Hepatic stellate cell (primary cell): ENCODE measurements at regions not wholly inside any gene's neighbourhood (a gene's known extent, or its start where the extent isn't known, plus 50 kb on each side); places are given as distances from the start of the nearest gene placed in this dataset.
"Not testable (repeated sequence)": the region's sequence is repeated elsewhere in the genome, so short reads cannot be mapped to it uniquely, and the experiment has no call there.

Experiments used
- DNase-seq: peaks from one replicate; pipeline ENCODE4 v3.0.0; 2011; ENCODE audit warnings: low spot score

DNA sequence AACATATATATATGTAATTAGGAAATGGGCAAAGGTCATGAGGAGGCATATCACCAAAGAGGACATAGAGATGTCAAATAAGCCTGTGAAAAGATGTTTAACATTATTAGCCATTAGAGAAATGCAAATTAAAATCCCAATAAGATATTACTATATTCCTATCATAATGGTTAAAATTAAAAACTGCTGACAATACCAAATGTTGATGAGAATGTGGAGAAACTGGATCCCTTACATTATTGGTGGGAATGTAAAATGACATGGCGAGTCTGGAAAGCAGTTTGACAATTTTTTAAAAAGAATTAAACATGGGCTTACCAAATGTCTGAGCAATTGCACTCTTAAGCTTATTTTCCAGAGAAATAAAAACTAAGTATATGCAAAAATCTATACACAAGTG, 1821.6 kb upstream of the C9orf72 start:
- no peak for DNase-seq

DNA sequence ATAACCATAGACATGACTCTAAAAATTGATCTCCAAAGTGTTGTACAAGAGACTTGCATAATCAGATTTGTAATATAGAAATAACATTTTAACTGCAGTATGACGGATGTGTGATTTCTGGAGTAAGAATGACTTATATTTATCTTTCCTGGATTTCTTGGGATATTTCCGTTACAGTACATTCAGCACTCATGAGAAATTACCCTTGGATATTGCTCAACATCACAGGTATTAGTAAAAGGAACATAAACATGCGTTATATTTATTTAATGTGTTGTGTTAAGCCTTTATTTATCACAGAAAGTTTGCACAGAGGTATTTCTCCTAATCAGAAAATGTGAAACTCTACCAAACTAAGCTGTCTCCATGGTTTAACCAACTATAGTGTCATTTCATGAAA, 1823.9 kb upstream of the C9orf72 start:
- DNase-seq = no peak

DNA sequence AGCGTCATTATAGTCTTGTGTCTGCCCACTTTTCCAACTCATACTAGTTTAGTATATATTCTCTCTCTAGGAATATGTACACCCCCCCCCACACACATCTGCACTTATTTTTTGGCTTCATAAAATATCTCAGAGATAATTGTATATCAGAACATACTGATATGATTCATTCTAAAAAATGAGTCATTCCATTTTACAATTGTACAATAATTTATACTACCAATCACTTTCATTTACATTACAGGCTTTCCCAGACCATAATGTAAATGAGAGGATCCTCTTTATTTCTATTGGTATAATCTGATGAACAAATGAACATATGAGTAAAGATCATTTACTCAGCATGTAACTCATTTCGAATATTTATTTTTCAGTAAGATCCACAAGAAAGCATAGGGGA, 1842.9 kb upstream of the C9orf72 start:
- no peak for DNase-seq

DNA sequence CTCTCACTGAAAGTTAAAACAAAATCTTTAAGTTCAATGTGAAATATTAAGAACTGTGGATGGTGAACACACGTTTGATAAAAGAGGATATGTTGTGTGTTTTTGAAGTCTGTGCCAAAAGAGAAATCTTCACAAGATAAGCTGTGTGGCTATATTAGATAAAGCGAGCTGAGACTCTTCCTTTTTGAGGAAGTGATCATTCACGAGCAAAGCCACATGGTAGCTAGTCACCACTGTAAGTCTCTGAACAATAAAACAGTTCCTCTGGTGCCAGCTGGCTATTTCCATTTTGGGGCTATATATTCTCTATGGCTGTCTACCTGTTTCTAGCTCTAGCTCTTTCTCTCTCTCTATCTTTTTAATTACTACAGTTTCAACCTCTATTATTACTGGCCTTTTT, 1849.2 kb upstream of the C9orf72 start:
- DNase-seq = no peak

- DNase-seq = no peak
These were observed 1858.9 kb upstream of the C9orf72 start for GRCh38 chr9:29432191-29432590.

DNA sequence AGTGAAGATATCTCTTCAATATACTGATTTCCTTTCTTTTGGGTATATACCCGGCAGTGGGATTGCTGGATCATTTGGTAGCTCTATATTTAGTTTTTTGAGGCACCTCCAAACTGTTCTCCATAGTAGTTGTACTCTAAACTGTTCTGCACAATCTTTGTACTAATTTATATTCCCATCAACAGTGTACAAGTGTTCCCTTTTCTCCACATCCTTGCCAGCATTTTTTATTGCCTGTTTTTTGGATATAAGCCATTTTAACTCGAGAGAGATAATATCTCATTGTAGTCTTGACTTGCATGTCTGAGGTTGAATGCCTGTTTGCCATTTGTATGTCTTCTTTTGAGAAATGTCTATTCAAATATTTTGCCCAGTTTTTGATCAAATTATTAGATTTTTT, 1859.4 kb upstream of the C9orf72 start:
- not testable (repeated sequence) for DNase-seq

- no peak for DNase-seq
These were observed 1862.1 kb upstream of the C9orf72 start for GRCh38 chr9:29435368-29435767.

GRCh38 chr9:29437526-29437925, 1864.2 kb upstream of the C9orf72 start:
- no peak for DNase-seq

- DNase-seq = no peak
These were observed 1866.7 kb upstream of the C9orf72 start for GRCh38 chr9:29439961-29440360.

- no peak for DNase-seq
These were observed 1867.2 kb upstream of the C9orf72 start for GRCh38 chr9:29440449-29440848.

GRCh38 chr9:29445751-29446150, 1872.5 kb upstream of the C9orf72 start:
- no peak for DNase-seq

DNA sequence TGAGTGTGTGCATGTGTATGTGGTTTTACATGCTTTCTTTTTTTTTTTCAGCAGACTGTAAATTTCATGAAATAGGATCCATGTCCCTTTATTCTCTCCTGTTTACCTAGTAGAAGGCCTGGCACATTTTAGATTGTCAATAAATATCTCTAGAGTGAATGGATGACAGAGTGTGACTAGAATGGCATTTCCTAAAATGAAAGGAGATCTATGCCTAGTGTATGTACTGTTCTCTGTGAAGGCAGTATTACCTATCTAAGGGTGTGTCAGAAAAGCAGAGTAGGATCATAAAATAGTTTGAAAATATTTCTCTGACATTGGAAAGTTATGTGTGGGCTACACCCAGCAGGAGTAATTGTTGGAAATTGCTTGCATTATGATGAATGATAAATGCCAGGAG, 1876.0 kb upstream of the C9orf72 start:
- no peak for DNase-seq

DNA sequence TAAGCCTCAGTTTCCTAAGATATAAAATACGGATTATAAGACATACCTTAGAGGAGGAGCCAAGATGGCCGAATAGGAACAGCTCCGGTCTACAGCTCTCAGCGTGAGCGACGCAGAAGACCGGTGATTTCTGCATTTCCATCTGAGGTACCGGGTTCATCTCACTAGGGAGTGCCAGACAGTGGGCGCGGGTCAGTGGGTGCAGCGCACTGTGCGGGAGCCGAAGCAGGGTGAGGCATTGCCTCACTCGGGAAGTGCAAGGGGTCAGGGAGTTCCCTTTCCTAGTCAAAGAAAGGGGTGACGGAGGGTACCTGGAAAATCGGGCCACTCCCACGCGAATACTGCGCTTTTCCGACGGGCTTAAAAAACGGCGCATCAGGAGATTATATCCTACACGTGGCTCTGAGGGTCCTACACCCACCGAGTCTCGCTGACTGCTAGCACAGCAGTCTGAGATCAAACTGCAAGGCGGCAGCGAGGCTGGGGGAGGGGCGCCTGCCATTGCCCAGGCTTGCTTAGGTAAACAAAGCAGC, 1877.1 kb upstream of the C9orf72 start:
- not testable (repeated sequence) for DNase-seq

- DNase-seq = peak; percentile 7
These were observed 1883.7 kb upstream of the C9orf72 start for GRCh38 chr9:29456940-29457339.

DNA sequence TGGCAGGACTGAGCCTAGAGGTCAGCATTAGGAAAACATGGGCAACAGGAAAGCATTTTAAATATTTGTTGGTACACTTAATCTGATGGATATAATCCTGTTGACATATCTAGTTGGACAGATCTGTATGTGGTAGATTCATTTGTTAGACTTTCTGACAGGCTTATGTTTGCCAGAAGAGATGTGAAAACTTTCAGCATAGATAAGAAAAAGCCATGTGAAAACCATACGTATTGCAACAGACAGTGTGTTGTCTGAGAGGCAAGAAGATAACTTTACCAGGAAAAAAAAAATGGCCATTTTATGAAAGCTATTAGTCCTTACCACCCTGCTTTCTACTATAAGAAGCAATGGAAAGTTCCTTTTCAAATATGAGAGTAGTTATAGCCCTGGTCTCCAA, 1902.2 kb upstream of the C9orf72 start:
- DNase-seq = no peak

- DNase-seq = no peak
These were observed 1938.4 kb upstream of the C9orf72 start for GRCh38 chr9:29511680-29512079.

- no peak for DNase-seq
These were observed 1941.1 kb upstream of the C9orf72 start for GRCh38 chr9:29514336-29514735.

DNA sequence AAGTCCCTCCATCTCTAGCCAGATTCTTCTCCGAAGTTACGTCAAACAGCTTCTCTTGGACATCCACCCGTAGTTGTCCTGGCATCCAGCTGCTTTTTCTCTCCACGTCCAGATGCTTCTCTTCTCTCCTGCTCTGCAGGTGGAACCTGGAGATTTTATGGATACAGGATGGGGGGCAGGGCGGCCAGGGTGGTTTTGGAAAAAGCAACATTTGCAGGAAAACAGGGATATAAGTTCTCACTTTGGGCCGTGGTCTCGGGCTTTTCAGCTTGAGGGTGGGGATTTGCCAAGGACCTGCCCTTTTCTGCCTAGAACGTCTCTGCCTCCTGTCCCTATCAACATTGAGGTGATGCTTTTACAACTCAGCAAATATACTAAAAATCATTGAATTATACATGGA, 1941.6 kb upstream of the C9orf72 start:
- DNase-seq = no peak

- DNase-seq = no peak
These were observed 1975.2 kb upstream of the C9orf72 start for GRCh38 chr9:29548436-29548835.

DNA sequence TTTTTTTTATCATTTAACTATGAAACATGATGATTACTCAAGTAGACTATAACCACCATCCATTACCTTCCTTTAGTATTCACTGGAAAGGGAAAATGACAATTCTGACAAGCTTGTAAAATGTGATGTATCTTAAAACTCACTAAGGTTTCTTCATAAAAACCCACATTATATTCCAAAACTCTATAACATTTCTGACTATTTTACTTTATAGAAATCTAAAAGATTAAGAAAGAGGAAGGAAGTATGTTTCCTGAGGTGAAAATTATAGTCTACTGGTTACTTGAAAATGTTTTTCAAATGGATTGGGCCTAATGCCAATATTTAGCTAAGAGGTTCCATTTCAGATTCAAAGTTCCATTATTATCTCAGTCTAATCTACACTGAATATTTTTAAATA, 1982.2 kb upstream of the C9orf72 start:
- no peak for DNase-seq

DNA sequence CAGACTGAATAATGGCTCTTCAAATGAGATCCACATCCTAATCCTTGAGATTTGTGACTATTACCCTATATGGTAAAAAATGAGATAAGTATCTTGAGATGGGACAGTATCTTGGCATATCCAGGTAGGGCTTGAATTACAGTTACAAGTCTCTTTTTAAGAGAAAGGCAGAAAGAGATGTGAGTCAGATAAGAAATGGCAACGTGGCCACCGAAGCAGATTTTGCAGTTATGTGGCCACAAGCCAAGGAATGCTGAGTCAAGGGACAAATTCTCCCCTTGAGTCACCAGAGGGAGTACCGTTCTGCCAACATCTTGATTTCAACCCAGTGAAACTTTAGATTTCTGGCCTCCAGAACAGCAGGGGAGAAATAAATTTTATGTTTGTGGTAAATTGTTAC, 1983.0 kb upstream of the C9orf72 start:
- DNase-seq = peak; percentile 9

DNA sequence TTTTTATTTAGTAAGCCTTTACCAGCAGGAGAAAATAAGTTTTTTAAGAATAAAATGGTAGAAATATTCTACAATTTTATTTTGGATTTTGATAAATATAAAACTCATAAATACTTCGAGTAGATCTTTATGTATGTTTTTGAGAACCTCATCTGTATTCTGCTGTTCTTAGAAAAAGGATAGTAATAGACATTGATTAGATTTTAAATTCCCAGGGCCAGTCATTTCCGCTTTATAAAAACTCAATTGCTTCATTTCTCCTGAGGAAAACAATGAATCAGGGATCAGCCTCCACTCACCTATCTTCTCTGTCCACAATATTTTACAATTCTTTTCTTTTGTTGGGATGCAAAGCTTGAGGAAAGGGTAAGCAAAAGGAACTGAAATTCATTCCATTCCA, 1983.5 kb upstream of the C9orf72 start:
- DNase-seq = no peak

DNA sequence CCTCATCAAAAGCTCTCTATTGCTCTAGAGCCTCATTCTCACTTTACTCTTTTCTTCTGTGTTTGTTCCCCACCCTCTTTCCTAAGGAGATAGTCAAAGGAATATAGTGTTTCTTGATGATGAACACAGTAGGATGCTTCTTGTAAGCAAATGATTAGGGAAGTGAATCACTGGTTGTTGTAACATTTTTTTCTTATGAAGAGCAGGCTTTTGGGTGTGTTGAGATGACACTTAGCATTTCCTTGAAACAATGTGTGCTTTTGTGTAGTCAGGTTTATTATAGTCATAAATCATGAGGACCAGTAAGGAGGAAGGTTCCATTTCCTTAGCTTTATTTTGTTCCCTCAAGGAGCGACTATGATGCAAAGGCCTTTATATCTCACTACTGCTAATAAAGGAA, 1991.3 kb upstream of the C9orf72 start:
- no peak for DNase-seq

DNA sequence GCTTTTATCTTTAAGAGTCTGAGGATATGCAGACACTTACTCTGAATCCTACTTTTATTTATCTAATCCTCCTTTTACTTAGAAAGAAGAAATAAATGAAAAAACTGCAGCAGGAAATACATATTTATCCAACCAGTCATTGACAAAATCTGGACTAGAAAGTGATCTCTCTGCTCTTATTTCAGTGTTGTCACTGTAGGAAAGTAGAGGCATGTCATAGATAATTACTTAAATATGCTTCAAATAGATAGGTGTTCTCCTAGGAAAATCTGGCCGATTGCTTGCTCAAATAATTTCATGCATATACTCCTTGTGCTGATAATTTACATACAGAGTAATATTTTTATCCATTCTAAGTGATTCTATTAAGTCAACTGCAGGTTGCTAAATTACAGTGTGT, 2001.9 kb upstream of the C9orf72 start:
- no peak for DNase-seq

- DNase-seq = no peak
These were observed 2015.1 kb upstream of the C9orf72 start for GRCh38 chr9:29588361-29588760.
